HepG2 (cell line): ENCODE measurements at regions not wholly inside any gene's neighbourhood (a gene's known extent, or its start where the extent isn't known, plus 50 kb on each side); places are given as distances from the start of the nearest gene placed in this dataset.

Experiments
- ATAC-seq: fragments of 200-7000 bp; cut with Tn5 transposase; 3 replicates; pipeline ENCODE4 v1.9.1; 2020; ENCODE audit warnings: mild to moderate bottlenecking, moderate library complexity
- BruUV-seq: library from RNA; stranded (reverse); fragments of 400-500 nt; replicated peaks from 2 replicates; lab custom pipeline; 2021; lab: Mats Ljungman, UMichigan
- CTCF ChIA-PET: fragments of 300-600 bp; formaldehyde crosslinking; extraction: SDS; loops from one replicate; lab custom pipeline; 2021; ENCODE audit warnings: low total read pairs, inconsistent platforms, low intra/inter-chr PET ratio; lab: Yijun Ruan, JAX
- POLR2A ChIA-PET: fragments of 350-600 bp; sonication (Branson Sonifier 250); formaldehyde crosslinking; loops from one replicate; lab custom pipeline; 2020; ENCODE audit warnings: antibody characterized with exemption, inconsistent platforms; lab: Yijun Ruan, JAX
- DNase-seq: peaks from one replicate; pipeline ENCODE4 v3.0.0-alpha.2; 2015; ENCODE audit warnings: low spot score
- FAIRE-seq: peaks from 3 replicates; lab custom pipeline; 2011; peaks lifted over from hg19 to GRCh38; lab: Jason Lieb, UNC
- H2AFZ ChIP-seq: one replicate; pipeline ENCODE4 v1.6.1; 2011; ENCODE audit warnings: low read length, inconsistent platforms
- H3K27ac ChIP-seq: fragments of 300-600 bp; 3 replicates; pipeline ENCODE4 v1.8.0; 2011; ENCODE audit warnings: mixed run types, mild to moderate bottlenecking, mixed read lengths, low read length, inconsistent platforms; ENCODE audit not compliant: insufficient read depth; ENCODE audit errors: extremely low read length
- H3K27me3 ChIP-seq, 2 experiments: fragments of 200-600 bp in 1 of 2; 2 replicates in 1 of 2; 3 replicates in 1 of 2; pipeline versions ENCODE4 v1.6.0 to v1.8.0; 2011; ENCODE audit warnings: low read length in 2 of 2, mild to moderate bottlenecking in 2 of 2, moderate library complexity in 2 of 2, inconsistent platforms in 1 of 2; ENCODE audit not compliant: insufficient read depth in 2 of 2, control insufficient read depth in 1 of 2
- H3K36me3 ChIP-seq, 2 experiments: fragments of 200-600 bp in 1 of 2; replicated peaks in 1 of 2; 2 replicates in 1 of 2; 3 replicates in 1 of 2; pipeline versions ENCODE4 v1.5.1 to v1.8.0; 2011; ENCODE audit warnings: low read length in 2 of 2, inconsistent platforms in 1 of 2; ENCODE audit not compliant: insufficient read depth in 2 of 2, control insufficient read depth in 1 of 2
- H3K4me1 ChIP-seq: 2 replicates; pipeline ENCODE4 v1.5.1; 2012; ENCODE audit warnings: low read length, inconsistent platforms; ENCODE audit not compliant: insufficient read depth
- H3K4me2 ChIP-seq: 2 replicates; pipeline ENCODE4 v1.6.0; 2011; ENCODE audit warnings: low read depth, low read length, inconsistent platforms
- H3K4me3 ChIP-seq, 3 experiments: fragments of 200-600 bp in 1 of 3; sonication (generic), shearing (Covaris generic) in 1 of 3; replicated peaks in 1 of 3; 2 replicates each; pipeline ENCODE4 v1.5.1; 2011 to 2016; ENCODE audit warnings: low read length in 3 of 3, inconsistent platforms in 2 of 3, low read depth in 2 of 3, mild to moderate bottlenecking in 2 of 3, control low read depth in 1 of 3, mixed read lengths in 1 of 3; ENCODE audit not compliant: insufficient read depth in 1 of 3
- H3K79me2 ChIP-seq: one replicate; pipeline ENCODE4 v1.6.1; 2011; ENCODE audit warnings: low read length, inconsistent platforms; ENCODE audit not compliant: insufficient read depth
- H3K9ac ChIP-seq: 2 replicates; pipeline ENCODE4 v1.6.0; 2011; ENCODE audit warnings: mild to moderate bottlenecking, low read depth, low read length, inconsistent platforms; ENCODE audit not compliant: insufficient read depth
- H3K9me3 ChIP-seq: 2 replicates; pipeline ENCODE4 v1.5.1; 2012; ENCODE audit warnings: mild to moderate bottlenecking, low read length
- H4K20me1 ChIP-seq: 2 replicates; pipeline ENCODE4 v1.6.0; 2011; ENCODE audit warnings: inconsistent platforms, mild to moderate bottlenecking, low read length, moderate library complexity; ENCODE audit not compliant: insufficient read depth
- CBX1 ChIP-seq: IDR thresholded peaks from one replicate; pipeline ENCODE4 v1.6.1; 2016; ENCODE audit warnings: antibody characterized with exemption, low read depth
- CTCF ChIP-seq: sonication (generic); formaldehyde crosslinking; IDR thresholded peaks from 2 replicates; pipeline ENCODE4 v1.5.0; 2020; ENCODE audit warnings: mild to moderate bottlenecking, missing genetic modification reagents, moderate library complexity
- ESRRA ChIP-seq: sonication (generic); formaldehyde crosslinking; IDR thresholded peaks from 2 replicates; pipeline ENCODE4 v1.5.1; 2020; ENCODE audit warnings: mild to moderate bottlenecking, low read depth, missing genetic modification reagents
- GABPA ChIP-seq, 2 experiments: IDR thresholded peaks; 2 replicates each; pipeline ENCODE4 v1.6.1; 2011 to 2016; ENCODE audit warnings: low read depth in 2 of 2, low read length in 1 of 2, missing biosample characterization in 1 of 2, missing genetic modification characterization in 1 of 2
- HDAC2 ChIP-seq: sonication (generic); formaldehyde crosslinking; IDR thresholded peaks from 2 replicates; pipeline ENCODE4 v1.4.0; 2020; ENCODE audit warnings: missing genetic modification reagents
- HNRNPL ChIP-seq: fragments of 200-400 bp; formaldehyde crosslinking; IDR thresholded peaks from 2 replicates; pipeline ENCODE4 v1.6.1; 2017; ENCODE audit warnings: mild to moderate bottlenecking, low read depth, low read length
- KMT2B ChIP-seq: IDR thresholded peaks from 2 replicates; pipeline ENCODE4 v1.6.1; 2016; ENCODE audit warnings: missing genetic modification reagents, missing compliant biosample characterization
- NR2F1 ChIP-seq, 2 experiments: fragments of 450-650 bp in 1 of 2; formaldehyde crosslinking in 1 of 2; IDR thresholded peaks; 2 replicates each; pipeline versions ENCODE4 v1.5.0 to v1.6.1; 2016 to 2020; ENCODE audit warnings: mild to moderate bottlenecking in 1 of 2, missing compliant biosample characterization in 1 of 2, missing genetic modification reagents in 1 of 2, moderate library complexity in 1 of 2
- NR2F6 ChIP-seq, 2 experiments: IDR thresholded peaks; 2 replicates each; pipeline ENCODE4 v1.6.1; 2016; ENCODE audit warnings: antibody characterized with exemption in 1 of 2, mild to moderate bottlenecking in 1 of 2
- RARA ChIP-seq: IDR thresholded peaks from 2 replicates; pipeline ENCODE4 v1.6.1; 2016; ENCODE audit warnings: missing genetic modification reagents, missing compliant biosample characterization
- RFXAP ChIP-seq: sonication (generic); formaldehyde crosslinking; IDR thresholded peaks from 2 replicates; pipeline ENCODE4 v1.4.0; 2020; ENCODE audit warnings: missing genetic modification reagents, borderline replicate concordance
- RXRA ChIP-seq: sonication (generic); formaldehyde crosslinking; IDR thresholded peaks from 2 replicates; pipeline ENCODE4 v1.5.1; 2020; ENCODE audit warnings: missing genetic modification reagents
- RXRB ChIP-seq: IDR thresholded peaks from 2 replicates; pipeline ENCODE4 v1.6.1; 2016; ENCODE audit warnings: borderline replicate concordance, missing genetic modification reagents, missing compliant biosample characterization
- SOX13 ChIP-seq, 3 experiments: fragments of 450-650 bp in 1 of 3; sonication (generic) in 1 of 3; formaldehyde crosslinking in 1 of 3; IDR thresholded peaks in 2 of 3; conservative IDR thresholded peaks in 1 of 3; 2 replicates each; pipeline versions ENCODE4 v1.5.0 to v1.6.1; 2016 to 2020; ENCODE audit warnings: antibody characterized with exemption in 1 of 3, mild to moderate bottlenecking in 1 of 3, missing compliant biosample characterization in 1 of 3, missing genetic modification reagents in 1 of 3, moderate library complexity in 1 of 3
- SOX5 ChIP-seq: IDR thresholded peaks from 2 replicates; pipeline ENCODE4 v1.6.1; 2016; ENCODE audit warnings: borderline replicate concordance
- ZFYVE20 ChIP-seq: sonication (generic); formaldehyde crosslinking; IDR thresholded peaks from 2 replicates; pipeline ENCODE4 v1.8.0; 2023; ENCODE audit warnings: low read depth, mild to moderate bottlenecking, moderate library complexity, missing genetic modification reagents, borderline replicate concordance
- ZNF251 ChIP-seq: sonication (generic); formaldehyde crosslinking; IDR thresholded peaks from 2 replicates; pipeline ENCODE4 v1.9.0; 2021; ENCODE audit warnings: mild to moderate bottlenecking, missing genetic modification reagents
- ZNF569 ChIP-seq: sonication (generic); formaldehyde crosslinking; IDR thresholded peaks from 2 replicates; pipeline ENCODE4 v1.5.0; 2020; ENCODE audit warnings: mild to moderate bottlenecking, missing genetic modification reagents, moderate library complexity, borderline replicate concordance
- WGBS: methylation state at CpG from one replicate; pipeline ENCODE4 v1.1.6; 2017; ENCODE audit warnings: low lambda C conversion rate; 5-methylcytosine and 5-hydroxymethylcytosine counted together
- in situ Hi-C: cut with HindIII; loops from 2 replicates; pipeline ENCODE4 v1.10.0; 2017; ENCODE audit warnings: low pct_unique_long_range_greater_than_20kb; ENCODE audit not compliant: extremely low pct_ligation_motif_present
- intact Hi-C: fragments of 100-400 bp; cut with micrococcal nuclease; formaldehyde crosslinking; loops from one replicate; pipeline ENCODE4 v1.10.0; 2022; ENCODE audit not compliant: unreplicated experiment
- TF ChIP-seq, protein P1 (sequence below): sonication (generic); formaldehyde crosslinking; IDR thresholded peaks from 2 replicates; pipeline ENCODE4 v1.9.0; 2022; ENCODE audit warnings: missing genetic modification reagents, mild to moderate bottlenecking, borderline replicate concordance

DNA sequence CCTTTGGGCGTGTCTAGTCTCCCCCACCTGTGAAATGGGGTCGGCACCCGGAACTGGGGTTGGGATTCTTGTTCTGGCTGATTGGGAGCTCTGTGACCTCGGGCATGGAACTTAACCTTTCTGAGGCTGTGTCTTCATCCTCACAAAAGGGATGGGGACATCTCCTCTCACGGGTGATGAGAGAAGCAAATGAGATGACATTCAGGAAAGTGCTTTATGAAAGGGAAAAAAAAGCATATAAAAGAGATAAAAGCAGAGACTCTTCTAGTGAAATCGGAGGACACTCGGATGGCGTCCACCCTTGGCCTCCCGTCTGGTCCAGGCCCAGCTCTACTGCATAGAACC is 98.9 kb downstream of the LRRC74A start (continued):
- no peak for TF ChIP-seq GABPA (IDR thresholded peaks at IDR 0.05; ENCODE audit: low read depth, low read length)
- no peak for TF ChIP-seq GABPA (CRISPR knock-in tag; IDR thresholded peaks at IDR 0.05; ENCODE audit: low read depth)
- TF ChIP-seq, protein P1, sequence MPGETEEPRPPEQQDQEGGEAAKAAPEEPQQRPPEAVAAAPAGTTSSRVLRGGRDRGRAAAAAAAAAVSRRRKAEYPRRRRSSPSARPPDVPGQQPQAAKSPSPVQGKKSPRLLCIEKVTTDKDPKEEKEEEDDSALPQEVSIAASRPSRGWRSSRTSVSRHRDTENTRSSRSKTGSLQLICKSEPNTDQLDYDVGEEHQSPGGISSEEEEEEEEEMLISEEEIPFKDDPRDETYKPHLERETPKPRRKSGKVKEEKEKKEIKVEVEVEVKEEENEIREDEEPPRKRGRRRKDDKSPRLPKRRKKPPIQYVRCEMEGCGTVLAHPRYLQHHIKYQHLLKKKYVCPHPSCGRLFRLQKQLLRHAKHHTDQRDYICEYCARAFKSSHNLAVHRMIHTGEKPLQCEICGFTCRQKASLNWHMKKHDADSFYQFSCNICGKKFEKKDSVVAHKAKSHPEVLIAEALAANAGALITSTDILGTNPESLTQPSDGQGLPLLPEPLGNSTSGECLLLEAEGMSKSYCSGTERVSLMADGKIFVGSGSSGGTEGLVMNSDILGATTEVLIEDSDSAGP (CRISPR knock-in tag): no peak
- TF ChIP-seq HNRNPL: no peak

- DNase-seq: peak; percentile 36
- Histone ChIP-seq H3K27me3 (peaks cover 1 to 38% of the 10 kb centered on the region in 2 experiments; a peak in 3 of 5 replicates), H3K4me1 (peaks cover 43% of the 10 kb centered on the region), H3K9ac (no peak overlapping the region), H3K36me3 (no peaks in the 10 kb centered on the region), H2AFZ (no peak overlapping the region), H3K4me2 (peak overlapping the region; percentile 18; the same call in 1 of the 2 replicates), H3K4me3 (no peak overlapping the region), H3K79me2 (no peaks in the 10 kb centered on the region), H4K20me1 (no peaks in the 10 kb centered on the region), H3K9me3 (no peaks in the 10 kb centered on the region), H3K27ac (no peak overlapping the region)
- FAIRE-seq: no peak
- intact Hi-C loops: no loop called here
- no TSS peak for BruUV-seq
- 18% methylated on average over 11 of the region's 15 CpGs for WGBS
- ChIA-PET POLR2A (no interaction called here), CTCF (no interaction called here)
- in situ Hi-C loops: no loop called here
- peak; percentile 68 for ATAC-seq
- TF ChIP-seq RARA (CRISPR knock-in tag): peak; percentile 50
- peak; percentile 13; the same call in 1 of the 2 replicates for TF ChIP-seq RXRB (CRISPR knock-in tag)
- TF ChIP-seq ZFYVE20 (CRISPR knock-in tag): no peak
- TF ChIP-seq CTCF: 0 out of 2 replicates have a peak, but pooled peaks have one; percentile 27
- TF ChIP-seq ZNF569 (CRISPR knock-in tag): no peak
- TF ChIP-seq SOX13 (IDR thresholded peaks at IDR 0.05): no peak
- TF ChIP-seq SOX13 (CRISPR knock-in tag; conservative IDR thresholded peaks at IDR 0.05 in 1 of 2, IDR thresholded peaks at IDR 0.05 in 1 of 2): peak in 1 of 2 experiments; percentile 38; a peak in 2 of 4 replicates
- TF ChIP-seq HDAC2 (CRISPR knock-in tag): no peak
- 0 out of 2 replicates have a peak, but pooled peaks have one; percentile 30 for TF ChIP-seq ESRRA (CRISPR knock-in tag)
- no peak for TF ChIP-seq ZNF251
- TF ChIP-seq CBX1: no peak
- TF ChIP-seq NR2F6 (IDR thresholded peaks at IDR 0.05): peak; percentile 47
- peak; percentile 66 for TF ChIP-seq NR2F6 (CRISPR knock-in tag; IDR thresholded peaks at IDR 0.05)
- TF ChIP-seq KMT2B (CRISPR knock-in tag): no peak
- TF ChIP-seq SOX5: peak; percentile 8; the same call in 1 of the 2 replicates
- TF ChIP-seq RFXAP (CRISPR knock-in tag): no peak
- 0 out of 2 replicates have a peak, but pooled peaks have one; percentile 15 for TF ChIP-seq RXRA
- peak in 1 of 2 experiments; percentile 52; a peak in 1 of 4 replicates for TF ChIP-seq NR2F1 (CRISPR knock-in tag; IDR thresholded peaks at IDR 0.05)
Observed at GRCh38 chr14:76924371-76925096, 98.3 kb downstream of the LRRC74A start.
